ENCODE measurements at regions not wholly inside any gene's neighbourhood (a gene's known extent, or its start where the extent isn't known, plus 50 kb on each side); places are given as distances from the start of the nearest gene placed in this dataset.

DNA sequence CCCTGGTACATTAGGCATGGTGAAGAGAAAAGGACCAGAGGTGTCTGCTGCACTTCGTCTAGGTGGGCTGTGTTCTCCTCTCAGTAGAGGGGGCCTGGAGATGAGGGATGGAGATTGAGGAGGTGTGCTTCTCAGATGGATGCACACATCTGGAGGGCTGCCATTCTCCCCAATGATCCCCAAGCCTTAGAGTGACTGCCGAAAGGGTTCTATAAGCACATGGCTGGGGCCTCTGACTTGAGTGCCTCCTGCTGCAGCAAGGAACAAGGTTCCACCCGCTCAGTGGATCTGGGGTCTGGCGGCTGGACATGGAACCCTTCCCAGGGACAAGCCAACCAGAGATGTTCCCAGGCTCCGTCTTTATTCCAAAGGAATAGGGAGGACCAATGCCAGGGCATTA, 66.8 kb downstream of the CPN2 start:
- no peak for TF ChIP-seq CTCF (IDR thresholded peaks at IDR 0.05)
- H3K4me3 Mint-ChIP-seq (ENCODE audit: unreplicated experiment) = no peak overlapping the region
- H3K27ac Mint-ChIP-seq (ENCODE audit: unreplicated experiment) = no peak overlapping the region
- peaks cover 3% of the 10 kb centered on the region for H3K36me3 Mint-ChIP-seq (ENCODE audit: unreplicated experiment)
- H3K27me3 Mint-ChIP-seq (ENCODE audit: unreplicated experiment) = peaks cover 45% of the 10 kb centered on the region
- no peaks in the 10 kb centered on the region for H3K9me3 Mint-ChIP-seq (ENCODE audit: unreplicated experiment)
- no peak for DNase-seq (ENCODE audit: extremely low spot score, unreplicated experiment)
- H3K4me1 Mint-ChIP-seq (ENCODE audit: unreplicated experiment) = no peaks in the 10 kb centered on the region

- TF ChIP-seq CTCF (IDR thresholded peaks at IDR 0.05) = no peak
- Mint-ChIP-seq H3K4me1 (ENCODE audit: unreplicated experiment) (no peaks in the 10 kb centered on the region), H3K4me3 (ENCODE audit: unreplicated experiment) (no peak overlapping the region), H3K36me3 (ENCODE audit: unreplicated experiment) (peaks cover 3% of the 10 kb centered on the region), H3K27ac (ENCODE audit: unreplicated experiment) (no peak overlapping the region), H3K9me3 (ENCODE audit: unreplicated experiment) (peaks cover 3% of the 10 kb centered on the region), H3K27me3 (ENCODE audit: unreplicated experiment) (peaks cover 46% of the 10 kb centered on the region)
- no peak for DNase-seq (ENCODE audit: extremely low spot score, unreplicated experiment)
Observed at GRCh38 chr3:194285024-194285849, 65.9 kb downstream of the CPN2 start.

DNA sequence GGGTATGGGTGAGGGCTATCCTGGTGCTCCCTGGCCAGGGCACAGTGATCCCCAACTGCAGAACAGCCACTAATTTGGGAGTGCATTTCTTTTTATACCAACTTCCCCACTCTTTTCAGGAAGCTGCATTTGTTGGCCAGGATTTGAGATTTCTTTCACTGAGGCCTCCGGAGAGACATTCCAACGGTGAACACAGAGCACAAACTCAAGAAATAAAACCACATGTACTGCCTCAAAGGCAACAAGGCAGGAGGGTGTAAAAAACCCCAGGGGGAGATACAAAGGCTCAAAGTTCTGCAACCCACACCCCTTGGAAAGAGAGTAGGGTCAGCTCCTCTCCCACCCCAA, 65.3 kb downstream of the CPN2 start:
- TF ChIP-seq CTCF (IDR thresholded peaks at IDR 0.05) = no peak
- H3K9me3 Mint-ChIP-seq (ENCODE audit: unreplicated experiment) = peaks cover 9% of the 10 kb centered on the region
- DNase-seq (ENCODE audit: extremely low spot score, unreplicated experiment) = no peak
- peaks cover 3% of the 10 kb centered on the region for H3K36me3 Mint-ChIP-seq (ENCODE audit: unreplicated experiment)
- H3K27me3 Mint-ChIP-seq (ENCODE audit: unreplicated experiment) = peaks cover 42% of the 10 kb centered on the region
- no peaks in the 10 kb centered on the region for H3K4me1 Mint-ChIP-seq (ENCODE audit: unreplicated experiment)
- H3K27ac Mint-ChIP-seq (ENCODE audit: unreplicated experiment) = no peak overlapping the region
- H3K4me3 Mint-ChIP-seq (ENCODE audit: unreplicated experiment) = no peak overlapping the region

DNA sequence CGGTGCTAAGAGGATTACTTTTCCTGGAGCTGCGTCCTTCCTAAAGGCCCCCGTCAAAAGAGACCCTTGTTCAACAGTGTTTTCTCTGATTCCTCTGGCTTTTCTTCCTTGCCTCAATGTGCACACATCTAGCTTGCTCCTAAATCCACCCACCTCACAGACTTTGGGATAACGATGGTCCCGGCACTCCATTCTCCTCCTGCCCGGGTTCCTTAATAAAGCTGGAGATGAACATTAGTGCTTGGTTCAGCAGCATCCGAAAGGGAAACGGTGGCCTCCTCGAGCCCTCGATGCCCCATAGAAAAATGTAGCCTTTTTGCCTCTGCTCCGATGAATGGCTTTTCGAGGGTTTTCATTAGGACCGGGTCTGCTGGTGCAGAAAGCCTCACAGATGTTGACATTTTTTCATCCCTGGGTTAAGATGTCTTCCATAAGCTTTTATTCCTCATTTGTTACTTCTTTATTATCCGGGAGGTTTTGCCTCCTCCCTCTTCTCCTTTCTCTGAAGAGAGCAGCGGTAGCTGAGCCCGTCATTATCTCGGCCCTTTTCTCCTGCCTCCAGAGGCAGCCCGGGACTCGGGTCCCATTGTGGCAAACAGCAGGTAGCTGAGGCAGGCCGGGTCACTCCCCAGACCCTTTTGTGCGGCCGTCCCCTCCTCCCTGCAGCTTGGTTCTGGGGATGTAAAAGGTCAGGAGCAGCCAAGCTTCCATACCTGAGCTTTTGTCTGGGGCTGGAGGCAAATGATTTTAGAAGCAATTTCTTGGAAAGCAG, 64.6 kb downstream of the CPN2 start:
- Mint-ChIP-seq H3K4me1 (ENCODE audit: unreplicated experiment) (no peaks in the 10 kb centered on the region), H3K36me3 (ENCODE audit: unreplicated experiment) (peaks cover 3% of the 10 kb centered on the region), H3K4me3 (ENCODE audit: unreplicated experiment) (no peak overlapping the region), H3K27me3 (ENCODE audit: unreplicated experiment) (peaks cover 39% of the 10 kb centered on the region), H3K27ac (ENCODE audit: unreplicated experiment) (no peak overlapping the region), H3K9me3 (ENCODE audit: unreplicated experiment) (peaks cover 13% of the 10 kb centered on the region)
- TF ChIP-seq CTCF (IDR thresholded peaks at IDR 0.05) = no peak
- no peak for DNase-seq (ENCODE audit: extremely low spot score, unreplicated experiment)

DNA sequence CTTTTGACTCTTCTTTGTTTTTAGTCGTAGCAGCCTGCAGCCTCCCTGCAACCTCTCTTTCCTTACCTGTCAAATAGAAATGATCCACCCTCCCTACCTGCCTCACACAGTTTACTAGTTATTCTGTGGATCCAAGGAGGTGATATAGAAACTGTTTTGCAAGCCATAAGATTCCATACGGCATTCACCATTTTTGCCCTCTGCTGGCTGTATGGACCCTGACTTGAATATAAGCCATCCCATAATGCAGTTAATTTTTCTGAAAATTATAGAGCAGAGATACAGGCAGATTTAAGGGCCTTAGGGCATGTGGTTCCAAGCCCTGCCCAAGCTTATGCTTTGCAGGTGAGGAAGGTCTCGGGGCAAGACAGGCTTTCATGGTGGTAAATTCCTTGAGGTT, 63.8 kb downstream of the CPN2 start:
- TF ChIP-seq CTCF (IDR thresholded peaks at IDR 0.05) = peak; percentile 9
- Mint-ChIP-seq H3K27me3 (ENCODE audit: unreplicated experiment) (peaks cover 34% of the 10 kb centered on the region), H3K9me3 (ENCODE audit: unreplicated experiment) (peaks cover 13% of the 10 kb centered on the region), H3K4me1 (ENCODE audit: unreplicated experiment) (no peaks in the 10 kb centered on the region), H3K36me3 (ENCODE audit: unreplicated experiment) (peaks cover 3% of the 10 kb centered on the region), H3K27ac (ENCODE audit: unreplicated experiment) (no peak overlapping the region), H3K4me3 (ENCODE audit: unreplicated experiment) (no peak overlapping the region)
- DNase-seq (ENCODE audit: extremely low spot score, unreplicated experiment) = no peak

All from osteocyte (in vitro differentiated cells).